AG04450 (cell line): ENCODE measurements at regions not wholly inside any gene's neighbourhood (a gene's known extent, or its start where the extent isn't known, plus 50 kb on each side); places are given as distances from the start of the nearest gene placed in this dataset.

Experiments used
- CTCF ChIA-PET: fragments of 300-600, 350-600 bp; formaldehyde crosslinking; extraction: SDS; loops from one replicate; lab custom pipeline; 2022; ENCODE audit warnings: antibody characterized with exemption, inconsistent platforms; lab: Charles Lee
- POLR2A ChIA-PET: fragments of 350-600 bp; formaldehyde crosslinking; extraction: SDS; loops from one replicate; lab custom pipeline; 2021; ENCODE audit warnings: antibody characterized with exemption, inconsistent platforms; lab: Yijun Ruan, JAX
- DNase-seq: peaks from one replicate; pipeline ENCODE4 v3.0.0-alpha.2; 2011; ENCODE audit warnings: low read depth, low spot score
- H3K27ac ChIP-seq: one replicate; pipeline ENCODE4 v1.5.1; 2012; ENCODE audit warnings: low read depth, low read length, control low read depth
- H3K27me3 ChIP-seq: one replicate; pipeline ENCODE4 v1.6.0; 2012; ENCODE audit warnings: low read length; ENCODE audit not compliant: control insufficient read depth, insufficient read depth
- H3K4me3 ChIP-seq: 2 replicates; pipeline ENCODE4 v1.5.1; 2011; ENCODE audit warnings: mild to moderate bottlenecking, low read depth, low read length, control low read depth
- H3K9me3 ChIP-seq: 2 replicates; pipeline ENCODE4 v1.5.1; 2012; ENCODE audit warnings: low read length; ENCODE audit not compliant: control insufficient read depth, insufficient read depth
- TF ChIP-seq, protein P1 (sequence below): IDR thresholded peaks from 2 replicates; pipeline ENCODE4 v1.5.1; 2011; ENCODE audit warnings: low read depth, low read length, control low read depth, inconsistent platforms

DNA sequence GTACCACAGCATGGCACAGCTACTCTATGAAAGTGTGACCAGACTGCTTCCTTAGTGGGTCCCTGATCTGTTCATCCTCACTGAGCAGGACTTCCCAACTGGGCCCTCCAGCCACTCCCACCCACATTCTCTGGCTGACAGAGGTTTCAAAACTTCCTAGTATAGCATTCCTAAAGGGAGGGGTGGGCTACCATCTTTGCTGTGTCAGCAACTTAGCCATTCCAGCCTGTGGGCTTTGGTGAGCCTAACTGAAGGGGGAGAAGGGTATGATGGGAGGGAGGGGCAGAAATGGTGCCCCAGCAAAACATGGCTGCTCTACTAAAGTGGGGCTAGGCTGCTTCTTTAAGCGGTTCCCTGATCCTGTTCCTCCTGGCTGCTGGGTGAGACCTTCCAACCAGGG, 265.2 kb upstream of the ADGRL4 start:
- CTCF ChIA-PET, result no interaction called here
- TF ChIP-seq, protein P1, sequence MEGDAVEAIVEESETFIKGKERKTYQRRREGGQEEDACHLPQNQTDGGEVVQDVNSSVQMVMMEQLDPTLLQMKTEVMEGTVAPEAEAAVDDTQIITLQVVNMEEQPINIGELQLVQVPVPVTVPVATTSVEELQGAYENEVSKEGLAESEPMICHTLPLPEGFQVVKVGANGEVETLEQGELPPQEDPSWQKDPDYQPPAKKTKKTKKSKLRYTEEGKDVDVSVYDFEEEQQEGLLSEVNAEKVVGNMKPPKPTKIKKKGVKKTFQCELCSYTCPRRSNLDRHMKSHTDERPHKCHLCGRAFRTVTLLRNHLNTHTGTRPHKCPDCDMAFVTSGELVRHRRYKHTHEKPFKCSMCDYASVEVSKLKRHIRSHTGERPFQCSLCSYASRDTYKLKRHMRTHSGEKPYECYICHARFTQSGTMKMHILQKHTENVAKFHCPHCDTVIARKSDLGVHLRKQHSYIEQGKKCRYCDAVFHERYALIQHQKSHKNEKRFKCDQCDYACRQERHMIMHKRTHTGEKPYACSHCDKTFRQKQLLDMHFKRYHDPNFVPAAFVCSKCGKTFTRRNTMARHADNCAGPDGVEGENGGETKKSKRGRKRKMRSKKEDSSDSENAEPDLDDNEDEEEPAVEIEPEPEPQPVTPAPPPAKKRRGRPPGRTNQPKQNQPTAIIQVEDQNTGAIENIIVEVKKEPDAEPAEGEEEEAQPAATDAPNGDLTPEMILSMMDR, result no peak
- Histone ChIP-seq H3K4me3 (no peak overlapping the region), H3K9me3 (no peaks in the 10 kb centered on the region), H3K27me3 (no peaks in the 10 kb centered on the region), H3K27ac (no peak overlapping the region)
- no peak for DNase-seq
- POLR2A ChIA-PET, result no interaction called here

DNA sequence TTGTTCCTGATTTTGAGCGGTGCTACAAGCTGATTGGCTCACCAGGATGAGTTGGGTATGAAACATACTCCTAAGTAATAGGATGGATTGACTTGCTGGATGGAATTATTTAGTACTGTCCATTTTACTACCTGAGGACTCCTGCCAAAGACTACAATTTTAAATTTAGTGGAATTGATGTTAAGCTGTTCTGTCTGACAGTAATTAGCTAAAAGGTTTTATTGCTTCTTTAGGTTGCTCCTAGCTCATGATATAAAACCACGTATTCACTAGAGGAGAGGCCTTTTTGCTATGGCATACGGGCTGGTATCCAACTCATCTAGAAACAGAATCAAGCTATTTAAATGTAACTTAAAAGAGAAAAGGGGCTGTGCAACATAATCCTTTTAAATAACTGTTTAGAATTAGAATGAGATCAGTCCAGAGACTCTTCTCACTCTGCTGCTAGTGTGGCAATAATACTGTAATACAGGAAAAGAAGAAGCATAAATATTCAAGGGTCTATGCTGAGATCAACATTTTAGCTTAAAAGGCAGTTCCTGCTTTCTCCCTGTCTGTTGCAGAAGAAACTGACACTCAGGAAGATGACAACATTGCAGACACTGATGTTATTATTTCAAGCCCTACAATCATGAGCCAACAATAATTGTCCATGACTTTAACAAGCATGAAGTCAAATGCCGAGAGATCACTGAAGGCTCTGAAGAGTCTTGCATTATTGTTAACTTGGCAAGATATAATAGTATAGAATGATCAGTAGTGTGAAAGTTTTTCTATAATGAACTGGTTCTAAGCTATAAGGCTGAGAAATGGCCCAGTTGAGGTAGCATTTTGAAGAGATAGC, 258.7 kb upstream of the ADGRL4 start:
- H3K4me3 ChIP-seq, result no peak overlapping the region
- ChIA-PET CTCF (no interaction called here), POLR2A (interaction anchor here (0.6 kb wide), 1 partner anchor 10 kb away, joined by 4 read pairs; no protein-coding TSS in a partner anchor)
- no peaks in the 10 kb centered on the region for H3K27me3 ChIP-seq
- H3K27ac ChIP-seq, result no peak overlapping the region
- no peaks in the 10 kb centered on the region; the same call in 1 of the 2 replicates for H3K9me3 ChIP-seq
- TF ChIP-seq, protein P1, result no peak
- no peak for DNase-seq

DNA sequence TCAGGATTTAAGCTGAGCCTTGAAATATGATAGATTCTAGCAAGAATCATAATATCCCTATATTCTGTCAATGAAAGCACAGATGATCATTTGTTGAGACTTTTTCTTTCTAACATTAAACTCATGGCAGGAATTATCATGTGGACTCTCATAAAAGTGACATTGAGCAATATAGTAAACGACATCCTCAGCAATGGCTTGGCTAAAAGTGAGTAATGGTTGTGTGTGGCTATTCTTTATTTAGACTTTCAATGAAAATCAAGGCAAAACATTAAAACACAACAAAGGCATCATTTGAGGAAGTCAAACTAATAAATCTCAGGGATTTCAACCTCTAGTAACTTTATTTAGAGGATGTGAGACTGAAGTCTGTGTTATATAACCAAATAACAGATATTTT, 257.8 kb upstream of the ADGRL4 start:
- Histone ChIP-seq H3K4me3 (no peak overlapping the region), H3K27ac (no peak overlapping the region), H3K27me3 (no peaks in the 10 kb centered on the region), H3K9me3 (no peaks in the 10 kb centered on the region; the same call in 1 of the 2 replicates)
- TF ChIP-seq, protein P1, result no peak
- ChIA-PET CTCF (no interaction called here), POLR2A (no interaction called here)
- no peak for DNase-seq

DNA sequence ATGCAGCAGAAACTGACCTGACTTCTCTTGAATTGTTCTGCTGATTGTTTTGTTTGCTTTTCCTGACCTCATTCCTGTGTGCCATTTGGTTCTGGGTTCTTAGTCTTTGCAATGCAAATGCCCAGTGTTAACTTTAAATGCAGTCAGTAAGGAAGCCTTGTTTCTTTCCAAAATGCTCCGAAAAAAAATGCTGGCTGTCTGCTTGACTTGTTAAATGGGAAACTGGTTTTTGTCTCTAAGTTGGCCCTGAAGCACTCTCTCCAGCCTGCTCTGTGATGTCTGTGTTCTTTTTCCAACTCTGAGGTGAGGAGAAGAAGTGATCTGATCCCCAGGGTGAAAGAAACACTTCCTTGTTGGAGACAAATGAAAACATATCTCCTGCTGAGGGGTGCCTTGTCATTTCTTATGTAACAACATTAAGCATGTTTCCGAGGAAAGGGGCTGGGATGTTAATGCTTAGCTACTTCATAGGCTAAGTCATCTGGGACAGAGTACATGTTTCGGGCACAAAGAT, 256.3 kb upstream of the ADGRL4 start:
- Histone ChIP-seq H3K9me3 (no peaks in the 10 kb centered on the region; the same call in 1 of the 2 replicates), H3K4me3 (no peak overlapping the region), H3K27ac (no peak overlapping the region), H3K27me3 (no peaks in the 10 kb centered on the region)
- POLR2A ChIA-PET, result no interaction called here
- TF ChIP-seq, protein P1, result no peak
- no peak for DNase-seq
- CTCF ChIA-PET, result interaction anchor here (1.0 kb wide), 1 partner anchor 90 kb away, joined by 3 read pairs; no protein-coding TSS in a partner anchor
